ENCODE measurements at regions not wholly inside any gene's neighbourhood (a gene's known extent, or its start where the extent isn't known, plus 50 kb on each side); places are given as distances from the start of the nearest gene placed in this dataset.

GRCh38 chr7:120216947-120217346 lies 56.0 kb upstream of the KCND2 start:
- no peak for TF ChIP-seq EZH2 (IDR thresholded peaks at IDR 0.05; ENCODE audit: insufficient read depth, low read length)
- TF ChIP-seq CTCF (IDR thresholded peaks at IDR 0.05; ENCODE audit: insufficient read depth, low read depth, low read length): no peak

Data from astrocyte (in vitro differentiated cells and primary cell).